HG02852 (cell line): ENCODE measurements at regions not wholly inside any gene's neighbourhood (a gene's known extent, or its start where the extent isn't known, plus 50 kb on each side); places are given as distances from the start of the nearest gene placed in this dataset.
"Not testable (repeated sequence)": the region's sequence is repeated elsewhere in the genome, so short reads cannot be mapped to it uniquely, and the experiment has no call there.

Source experiments
- ATAC-seq: cut with Tn5 transposase; IDR thresholded peaks from one replicate; pipeline ENCODE4 v1.9.1; 2021; ENCODE audit warnings: mild to moderate bottlenecking, moderate library complexity; ENCODE audit not compliant: unreplicated experiment

GRCh38 chr1:234784108-234784507 is 174.1 kb upstream of the IRF2BP2 start:
- ATAC-seq: not testable (repeated sequence)

GRCh38 chr1:234782791-234783190 is 172.8 kb upstream of the IRF2BP2 start:
- ATAC-seq: no peak

- ATAC-seq: no peak
These were observed 172.2 kb upstream of the IRF2BP2 start for GRCh38 chr1:234782105-234782751.

GRCh38 chr1:234781241-234782065 is 171.5 kb upstream of the IRF2BP2 start:
- ATAC-seq: no peak

GRCh38 chr1:234780531-234781162 is 170.7 kb upstream of the IRF2BP2 start:
- no peak for ATAC-seq

- no peak for ATAC-seq
These were observed 170.1 kb upstream of the IRF2BP2 start for GRCh38 chr1:234780112-234780511.

- not testable (repeated sequence) for ATAC-seq
These were observed 169.6 kb upstream of the IRF2BP2 start for GRCh38 chr1:234779600-234779999.

- no peak for ATAC-seq
These were observed 169.2 kb upstream of the IRF2BP2 start for GRCh38 chr1:234779160-234779538.

GRCh38 chr1:234778221-234779159 is 168.5 kb upstream of the IRF2BP2 start:
- no peak for ATAC-seq

GRCh38 chr1:234777856-234778220 is 167.9 kb upstream of the IRF2BP2 start:
- no peak for ATAC-seq

GRCh38 chr1:234776876-234777855 is 167.2 kb upstream of the IRF2BP2 start:
- no peak for ATAC-seq

GRCh38 chr1:234776256-234776875 is 166.4 kb upstream of the IRF2BP2 start:
- no peak for ATAC-seq

- ATAC-seq: no peak
These were observed 165.7 kb upstream of the IRF2BP2 start for GRCh38 chr1:234775477-234776246.

GRCh38 chr1:234774971-234775370 is 165.0 kb upstream of the IRF2BP2 start:
- ATAC-seq: no peak

- ATAC-seq: no peak
These were observed 164.1 kb upstream of the IRF2BP2 start for GRCh38 chr1:234773936-234774677.

GRCh38 chr1:234772345-234773147 is 162.6 kb upstream of the IRF2BP2 start:
- peak; percentile 82 for ATAC-seq
